HepG2 (cell line): ENCODE measurements at regions not wholly inside any gene's neighbourhood (a gene's known extent, or its start where the extent isn't known, plus 50 kb on each side); places are given as distances from the start of the nearest gene placed in this dataset.
A peak's percentile ranks its signal among the peaks of the same experiment; 100 is the strongest.

Experiments
- ATAC-seq: fragments of 200-7000 bp; cut with Tn5 transposase; 3 replicates; pipeline ENCODE4 v1.9.1; 2020; ENCODE audit warnings: mild to moderate bottlenecking, moderate library complexity
- BruUV-seq: library from RNA; stranded (reverse); fragments of 400-500 nt; replicated peaks from 2 replicates; lab custom pipeline; 2021; lab: Mats Ljungman, UMichigan
- CTCF ChIA-PET: fragments of 300-600 bp; formaldehyde crosslinking; extraction: SDS; loops from one replicate; lab custom pipeline; 2021; ENCODE audit warnings: low total read pairs, inconsistent platforms, low intra/inter-chr PET ratio; lab: Yijun Ruan, JAX
- POLR2A ChIA-PET: fragments of 350-600 bp; sonication (Branson Sonifier 250); formaldehyde crosslinking; loops from one replicate; lab custom pipeline; 2020; ENCODE audit warnings: antibody characterized with exemption, inconsistent platforms; lab: Yijun Ruan, JAX
- DNase-seq: peaks from one replicate; pipeline ENCODE4 v3.0.0-alpha.2; 2015; ENCODE audit warnings: low spot score
- FAIRE-seq: peaks from 3 replicates; lab custom pipeline; 2011; peaks lifted over from hg19 to GRCh38; lab: Jason Lieb, UNC
- H2AFZ ChIP-seq: one replicate; pipeline ENCODE4 v1.6.1; 2011; ENCODE audit warnings: low read length, inconsistent platforms
- H3K27ac ChIP-seq: fragments of 300-600 bp; 3 replicates; pipeline ENCODE4 v1.8.0; 2011; ENCODE audit warnings: mixed run types, mild to moderate bottlenecking, mixed read lengths, low read length, inconsistent platforms; ENCODE audit not compliant: insufficient read depth; ENCODE audit errors: extremely low read length
- H3K27me3 ChIP-seq, 2 experiments: fragments of 200-600 bp in 1 of 2; 2 replicates in 1 of 2; 3 replicates in 1 of 2; pipeline versions ENCODE4 v1.6.0 to v1.8.0; 2011; ENCODE audit warnings: low read length in 2 of 2, mild to moderate bottlenecking in 2 of 2, moderate library complexity in 2 of 2, inconsistent platforms in 1 of 2; ENCODE audit not compliant: insufficient read depth in 2 of 2, control insufficient read depth in 1 of 2
- H3K36me3 ChIP-seq, 2 experiments: fragments of 200-600 bp in 1 of 2; replicated peaks in 1 of 2; 2 replicates in 1 of 2; 3 replicates in 1 of 2; pipeline versions ENCODE4 v1.5.1 to v1.8.0; 2011; ENCODE audit warnings: low read length in 2 of 2, inconsistent platforms in 1 of 2; ENCODE audit not compliant: insufficient read depth in 2 of 2, control insufficient read depth in 1 of 2
- H3K4me1 ChIP-seq: 2 replicates; pipeline ENCODE4 v1.5.1; 2012; ENCODE audit warnings: low read length, inconsistent platforms; ENCODE audit not compliant: insufficient read depth
- H3K4me2 ChIP-seq: 2 replicates; pipeline ENCODE4 v1.6.0; 2011; ENCODE audit warnings: low read depth, low read length, inconsistent platforms
- H3K4me3 ChIP-seq, 3 experiments: fragments of 200-600 bp in 1 of 3; sonication (generic), shearing (Covaris generic) in 1 of 3; replicated peaks in 1 of 3; 2 replicates each; pipeline ENCODE4 v1.5.1; 2011 to 2016; ENCODE audit warnings: low read length in 3 of 3, inconsistent platforms in 2 of 3, low read depth in 2 of 3, mild to moderate bottlenecking in 2 of 3, control low read depth in 1 of 3, mixed read lengths in 1 of 3; ENCODE audit not compliant: insufficient read depth in 1 of 3
- H3K79me2 ChIP-seq: one replicate; pipeline ENCODE4 v1.6.1; 2011; ENCODE audit warnings: low read length, inconsistent platforms; ENCODE audit not compliant: insufficient read depth
- H3K9ac ChIP-seq: 2 replicates; pipeline ENCODE4 v1.6.0; 2011; ENCODE audit warnings: mild to moderate bottlenecking, low read depth, low read length, inconsistent platforms; ENCODE audit not compliant: insufficient read depth
- H3K9me3 ChIP-seq: 2 replicates; pipeline ENCODE4 v1.5.1; 2012; ENCODE audit warnings: mild to moderate bottlenecking, low read length
- H4K20me1 ChIP-seq: 2 replicates; pipeline ENCODE4 v1.6.0; 2011; ENCODE audit warnings: inconsistent platforms, mild to moderate bottlenecking, low read length, moderate library complexity; ENCODE audit not compliant: insufficient read depth
- CEBPB ChIP-seq: IDR thresholded peaks from 2 replicates; pipeline ENCODE4 v1.6.1; 2011; ENCODE audit warnings: low read depth, low read length, improper control_type of control experiment, borderline replicate concordance
- DNMT1 ChIP-seq: sonication (generic); formaldehyde crosslinking; IDR thresholded peaks from 2 replicates; pipeline ENCODE4 v1.5.1; 2020; ENCODE audit warnings: mild to moderate bottlenecking, missing genetic modification reagents
- HOXD1 ChIP-seq: sonication (generic); formaldehyde crosslinking; IDR thresholded peaks from 2 replicates; pipeline ENCODE4 v1.5.0; 2020; ENCODE audit warnings: missing genetic modification reagents
- KDM5B ChIP-seq: sonication (generic); formaldehyde crosslinking; IDR thresholded peaks from 2 replicates; pipeline ENCODE4 v1.4.0; 2020; ENCODE audit warnings: missing genetic modification reagents, mild to moderate bottlenecking, borderline replicate concordance
- PITX1 ChIP-seq: sonication (generic); formaldehyde crosslinking; IDR thresholded peaks from 2 replicates; pipeline ENCODE4 v1.5.1; 2020; ENCODE audit warnings: mild to moderate bottlenecking, missing genetic modification reagents
- PPARG ChIP-seq: conservative IDR thresholded peaks from 2 replicates; pipeline ENCODE4 v1.6.1; 2016; ENCODE audit warnings: missing biosample characterization, missing genetic modification reagents
- TEAD3 ChIP-seq: optimal IDR thresholded peaks from 2 replicates; pipeline ENCODE3; 2016; ENCODE audit warnings: borderline replicate concordance
- ZNF333 ChIP-seq: sonication (generic); formaldehyde crosslinking; IDR thresholded peaks from 2 replicates; pipeline ENCODE4 v1.4.0; 2020; ENCODE audit warnings: mild to moderate bottlenecking, missing genetic modification reagents, borderline replicate concordance
- ZNF510 ChIP-seq: sonication (generic); formaldehyde crosslinking; IDR thresholded peaks from 2 replicates; pipeline ENCODE4 v1.4.0; 2020; ENCODE audit warnings: low read depth, mild to moderate bottlenecking, missing genetic modification reagents
- ZNF788 ChIP-seq: sonication (generic); formaldehyde crosslinking; IDR thresholded peaks from 2 replicates; pipeline ENCODE4 v1.5.0; 2020; ENCODE audit warnings: mild to moderate bottlenecking, missing genetic modification reagents, borderline replicate concordance
- ZNF792 ChIP-seq: IDR thresholded peaks from 2 replicates; pipeline ENCODE4 v1.6.1; 2016
- WGBS: methylation state at CpG from one replicate; pipeline ENCODE4 v1.1.6; 2017; ENCODE audit warnings: low lambda C conversion rate; 5-methylcytosine and 5-hydroxymethylcytosine counted together
- in situ Hi-C: cut with HindIII; loops from 2 replicates; pipeline ENCODE4 v1.10.0; 2017; ENCODE audit warnings: low pct_unique_long_range_greater_than_20kb; ENCODE audit not compliant: extremely low pct_ligation_motif_present
- intact Hi-C: fragments of 100-400 bp; cut with micrococcal nuclease; formaldehyde crosslinking; loops from one replicate; pipeline ENCODE4 v1.10.0; 2022; ENCODE audit not compliant: unreplicated experiment
- TF ChIP-seq, protein P1 (sequence below): IDR thresholded peaks from 2 replicates; pipeline ENCODE4 v1.6.1; 2012; ENCODE audit warnings: low read depth, low read length, improper control_type of control experiment
- TF ChIP-seq, protein P2 (sequence below): sonication (generic); formaldehyde crosslinking; conservative IDR thresholded peaks from 2 replicates; pipeline ENCODE4 v1.4.0; 2020; ENCODE audit warnings: mild to moderate bottlenecking, missing genetic modification reagents, moderate library complexity

DNA sequence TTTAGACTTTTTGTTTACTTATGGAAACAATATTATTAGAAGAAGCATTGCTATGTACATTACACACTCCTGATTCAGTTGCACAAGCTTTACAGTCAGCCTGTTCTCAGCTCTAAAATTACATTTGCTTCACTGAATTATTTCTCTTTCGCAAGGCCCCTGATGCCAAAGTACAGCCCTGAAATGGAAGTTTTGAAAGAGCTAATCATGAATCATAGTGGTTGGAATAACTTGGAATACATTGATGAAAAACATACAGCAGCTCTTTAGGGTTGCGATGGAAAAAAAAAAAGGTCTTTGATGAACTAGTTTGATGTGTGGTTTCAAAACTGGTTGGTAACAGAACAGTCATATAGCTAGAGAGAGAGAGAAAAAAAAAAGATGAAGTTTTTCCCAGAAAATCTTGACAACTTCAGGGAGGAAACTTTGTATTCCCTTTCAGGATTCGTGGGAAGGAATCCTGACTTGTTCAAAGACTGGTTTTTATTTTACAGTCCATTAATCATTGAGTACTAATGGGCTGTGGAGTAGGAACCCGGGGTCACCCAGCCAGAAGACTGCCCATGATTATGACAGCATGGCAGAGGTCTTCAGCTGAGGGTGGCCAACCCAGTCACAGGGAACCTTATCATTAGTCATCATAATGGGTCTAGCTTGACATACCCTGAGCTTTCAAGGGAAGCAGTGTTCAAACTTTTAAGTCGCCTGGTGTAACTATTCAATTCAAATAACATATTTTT, 460.1 kb downstream of the NAV3 start:
- Histone ChIP-seq H3K4me2 (no peak overlapping the region), H4K20me1 (no peaks in the 10 kb centered on the region), H3K27me3 (no peaks in the 10 kb centered on the region), H3K4me3 (no peak overlapping the region), H3K4me1 (peaks cover 21% of the 10 kb centered on the region), H3K9ac (no peak overlapping the region), H3K27ac (no peak overlapping the region), H3K9me3 (no peaks in the 10 kb centered on the region), H2AFZ (no peak overlapping the region), H3K36me3 (no peaks in the 10 kb centered on the region), H3K79me2 (no peaks in the 10 kb centered on the region)
- FAIRE-seq (no peak), ATAC-seq (no peak), DNase-seq (peak; percentile 12)
- in situ Hi-C loops, result no loop called here
- ChIA-PET POLR2A (no interaction called here), CTCF (no interaction called here)
- BruUV-seq, result no TSS peak
- WGBS, result 29% methylated on average over 5 of the region's 5 CpGs
- intact Hi-C loops, result no loop called here
- TF ChIP-seq PITX1 (CRISPR knock-in tag), result no peak
- TF ChIP-seq ZNF333 (CRISPR knock-in tag), result no peak
- TF ChIP-seq ZNF510, result no peak
- peak; percentile 56; the same call in 1 of the 2 replicates for TF ChIP-seq CEBPB
- no peak for TF ChIP-seq ZNF792 (CRISPR knock-in tag)
- no peak for TF ChIP-seq DNMT1 (CRISPR knock-in tag)
- TF ChIP-seq ZNF788 (CRISPR knock-in tag), result no peak
- TF ChIP-seq KDM5B (CRISPR knock-in tag), result no peak

DNA sequence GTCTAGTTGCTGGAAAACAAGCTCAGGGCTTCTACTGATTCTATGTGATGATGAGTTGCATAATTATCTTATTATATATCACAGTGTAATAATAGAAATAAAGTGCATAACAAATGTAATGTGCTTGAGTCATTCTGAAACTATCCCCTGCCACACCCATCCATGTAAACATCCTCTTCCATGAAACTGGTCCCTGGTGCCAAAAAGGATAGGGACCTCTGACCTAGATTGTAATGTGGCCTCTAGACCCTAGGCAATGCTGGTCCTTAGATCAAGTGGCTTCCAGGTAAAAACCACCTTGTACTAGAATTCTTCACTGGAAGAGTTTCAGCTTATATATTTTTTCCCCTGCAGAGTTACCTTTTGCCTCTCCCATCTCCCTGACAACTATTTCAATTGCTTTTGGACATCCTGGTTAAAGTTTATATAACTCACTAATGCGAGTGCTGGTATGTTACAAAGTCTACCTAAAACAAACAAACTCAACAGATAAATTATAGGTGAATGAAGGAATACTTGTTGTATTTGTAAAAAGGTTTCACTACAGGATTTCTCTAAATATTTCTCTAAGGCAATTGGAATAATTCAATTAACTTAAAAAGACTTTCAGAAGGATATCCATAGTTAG, 462.5 kb downstream of the NAV3 start:
- no peaks in the 10 kb centered on the region for H3K79me2 ChIP-seq
- CTCF ChIA-PET, result no interaction called here
- intact Hi-C loops (no loop called here), in situ Hi-C loops (no loop called here)
- no peak overlapping the region for H3K4me3 ChIP-seq
- no peak overlapping the region; the same call in 1 of the 2 replicates for H3K4me2 ChIP-seq
- no peaks in the 10 kb centered on the region for H3K36me3 ChIP-seq
- peak; percentile 36 for DNase-seq
- H3K27ac ChIP-seq, result no peak overlapping the region
- no peak overlapping the region for H2AFZ ChIP-seq
- H3K4me1 ChIP-seq, result peaks cover 21% of the 10 kb centered on the region
- peak; percentile 80 for ATAC-seq
- H3K9me3 ChIP-seq, result no peaks in the 10 kb centered on the region
- POLR2A ChIA-PET, result no interaction called here
- no peaks in the 10 kb centered on the region for H3K27me3 ChIP-seq
- no TSS peak for BruUV-seq
- no peak overlapping the region for H3K9ac ChIP-seq
- H4K20me1 ChIP-seq, result no peaks in the 10 kb centered on the region
- FAIRE-seq, result no peak
- WGBS, result 0% methylated on average over 1 of the region's 1 CpG
- TF ChIP-seq, protein P1, sequence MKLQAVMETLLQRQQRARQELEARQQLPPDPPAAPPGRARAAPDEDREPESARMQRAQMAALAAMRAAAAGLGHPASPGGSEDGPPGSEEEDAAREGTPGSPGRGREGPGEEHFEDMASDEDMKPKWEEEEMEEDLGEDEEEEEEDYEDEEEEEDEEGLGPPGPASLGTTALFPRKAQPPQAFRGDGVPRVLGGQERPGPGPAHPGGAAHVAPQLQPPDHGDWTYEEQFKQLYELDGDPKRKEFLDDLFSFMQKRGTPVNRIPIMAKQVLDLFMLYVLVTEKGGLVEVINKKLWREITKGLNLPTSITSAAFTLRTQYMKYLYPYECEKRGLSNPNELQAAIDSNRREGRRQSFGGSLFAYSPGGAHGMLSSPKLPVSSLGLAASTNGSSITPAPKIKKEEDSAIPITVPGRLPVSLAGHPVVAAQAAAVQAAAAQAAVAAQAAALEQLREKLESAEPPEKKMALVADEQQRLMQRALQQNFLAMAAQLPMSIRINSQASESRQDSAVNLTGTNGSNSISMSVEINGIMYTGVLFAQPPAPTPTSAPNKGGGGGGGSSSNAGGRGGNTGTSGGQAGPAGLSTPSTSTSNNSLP, result 0 out of 2 replicates have a peak, but pooled peaks have one; percentile 12
- TF ChIP-seq PPARG (CRISPR knock-in tag) (peak; percentile 65; the same call in 1 of the 2 replicates), TEAD3 (CRISPR knock-in tag) (peak; percentile 11), HOXD1 (no peak)
- TF ChIP-seq, protein P2, sequence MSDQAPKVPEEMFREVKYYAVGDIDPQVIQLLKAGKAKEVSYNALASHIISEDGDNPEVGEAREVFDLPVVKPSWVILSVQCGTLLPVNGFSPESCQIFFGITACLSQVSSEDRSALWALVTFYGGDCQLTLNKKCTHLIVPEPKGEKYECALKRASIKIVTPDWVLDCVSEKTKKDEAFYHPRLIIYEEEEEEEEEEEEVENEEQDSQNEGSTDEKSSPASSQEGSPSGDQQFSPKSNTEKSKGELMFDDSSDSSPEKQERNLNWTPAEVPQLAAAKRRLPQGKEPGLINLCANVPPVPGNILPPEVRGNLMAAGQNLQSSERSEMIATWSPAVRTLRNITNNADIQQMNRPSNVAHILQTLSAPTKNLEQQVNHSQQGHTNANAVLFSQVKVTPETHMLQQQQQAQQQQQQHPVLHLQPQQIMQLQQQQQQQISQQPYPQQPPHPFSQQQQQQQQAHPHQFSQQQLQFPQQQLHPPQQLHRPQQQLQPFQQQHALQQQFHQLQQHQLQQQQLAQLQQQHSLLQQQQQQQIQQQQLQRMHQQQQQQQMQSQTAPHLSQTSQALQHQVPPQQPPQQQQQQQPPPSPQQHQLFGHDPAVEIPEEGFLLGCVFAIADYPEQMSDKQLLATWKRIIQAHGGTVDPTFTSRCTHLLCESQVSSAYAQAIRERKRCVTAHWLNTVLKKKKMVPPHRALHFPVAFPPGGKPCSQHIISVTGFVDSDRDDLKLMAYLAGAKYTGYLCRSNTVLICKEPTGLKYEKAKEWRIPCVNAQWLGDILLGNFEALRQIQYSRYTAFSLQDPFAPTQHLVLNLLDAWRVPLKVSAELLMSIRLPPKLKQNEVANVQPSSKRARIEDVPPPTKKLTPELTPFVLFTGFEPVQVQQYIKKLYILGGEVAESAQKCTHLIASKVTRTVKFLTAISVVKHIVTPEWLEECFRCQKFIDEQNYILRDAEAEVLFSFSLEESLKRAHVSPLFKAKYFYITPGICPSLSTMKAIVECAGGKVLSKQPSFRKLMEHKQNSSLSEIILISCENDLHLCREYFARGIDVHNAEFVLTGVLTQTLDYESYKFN (CRISPR knock-in tag), result 0 out of 2 replicates have a peak, but pooled peaks have one; percentile 29
